ENCODE measurements at regions not wholly inside any gene's neighbourhood (a gene's known extent, or its start where the extent isn't known, plus 50 kb on each side); places are given as distances from the start of the nearest gene placed in this dataset.
A peak's percentile ranks its signal among the peaks of the same experiment; 100 is the strongest.
"Not testable (repeated sequence)": the region's sequence is repeated elsewhere in the genome, so short reads cannot be mapped to it uniquely, and the experiment has no call there.

GRCh38 chrX:69060631-69061408, 104.4 kb downstream of the PJA1 start:
- Histone ChIP-seq H3K27me3 (no peaks in the 10 kb centered on the region), H3K4me1 (no peaks in the 10 kb centered on the region), H3K9me3 (no peaks in the 10 kb centered on the region), H3K27ac (no peak overlapping the region), H3K4me3 (no peak overlapping the region), H3K36me3 (no peaks in the 10 kb centered on the region)
- TF ChIP-seq POLR2A (IDR thresholded peaks at IDR 0.05) (no peak), CTCF (IDR thresholded peaks at IDR 0.05) (peak in 1 of 3 experiments; percentile 30)
- DNase-seq (ENCODE audit: extremely low spot score in 2 of 2), result peak; percentile 55 to 83
- intact Hi-C loops (cut with DNase I), result loop anchor here (5.0 kb wide), 1 partner anchor 234 kb away; the partner anchor contains the start of gene EFNB1

- H3K4me3 ChIP-seq, result no peak overlapping the region
- intact Hi-C loops (cut with DNase I), result no loop called here
- DNase-seq (ENCODE audit: extremely low spot score in 2 of 2), result peak in 1 of 2 donors; percentile 67
- no peaks in the 10 kb centered on the region for H3K4me1 ChIP-seq
- no peaks in the 10 kb centered on the region for H3K27me3 ChIP-seq
- no peaks in the 10 kb centered on the region for H3K9me3 ChIP-seq
- H3K27ac ChIP-seq, result no peak overlapping the region
- no peaks in the 10 kb centered on the region for H3K36me3 ChIP-seq
- no peak for TF ChIP-seq POLR2AphosphoS5 (IDR thresholded peaks at IDR 0.05; ENCODE audit: insufficient read depth in 1 of 2, low read depth in 1 of 2)
- no peak for TF ChIP-seq CTCF (IDR thresholded peaks at IDR 0.05)
- no peak for TF ChIP-seq POLR2A (IDR thresholded peaks at IDR 0.05)
These were observed 110.1 kb downstream of the PJA1 start for GRCh38 chrX:69055193-69055592.

- intact Hi-C loops (cut with DNase I); H3K9me3 ChIP-seq; H3K4me1 ChIP-seq; DNase-seq (ENCODE audit: extremely low spot score in 2 of 2); H3K36me3 ChIP-seq; H3K4me3 ChIP-seq; H3K27me3 ChIP-seq; H3K27ac ChIP-seq: not testable (repeated sequence)
These were observed 110.8 kb downstream of the PJA1 start for GRCh38 chrX:69054497-69054896.

- Histone ChIP-seq H3K9me3 (no peaks in the 10 kb centered on the region), H3K36me3 (no peaks in the 10 kb centered on the region), H3K4me1 (no peaks in the 10 kb centered on the region), H3K27me3 (no peaks in the 10 kb centered on the region), H3K4me3 (no peak overlapping the region), H3K27ac (no peak overlapping the region)
- no peak for DNase-seq (ENCODE audit: extremely low spot score in 2 of 2)
- no peak for TF ChIP-seq POLR2A (IDR thresholded peaks at IDR 0.05)
- TF ChIP-seq CTCF (IDR thresholded peaks at IDR 0.05), result no peak
- intact Hi-C loops (cut with DNase I), result no loop called here
These were observed 113.4 kb downstream of the PJA1 start for GRCh38 chrX:69051901-69052300.

- no peaks in the 10 kb centered on the region for H3K9me3 ChIP-seq
- DNase-seq (ENCODE audit: extremely low spot score in 2 of 2), result peak in 1 of 2 donors; percentile 47
- no peaks in the 10 kb centered on the region for H3K27me3 ChIP-seq
- H3K36me3 ChIP-seq, result no peaks in the 10 kb centered on the region
- H3K4me3 ChIP-seq, result no peak overlapping the region
- H3K27ac ChIP-seq, result no peak overlapping the region
- H3K4me1 ChIP-seq, result no peaks in the 10 kb centered on the region
- intact Hi-C loops (cut with DNase I), result no loop called here
- TF ChIP-seq CTCF (IDR thresholded peaks at IDR 0.05) (no peak), POLR2A (IDR thresholded peaks at IDR 0.05) (no peak), POLR2AphosphoS5 (IDR thresholded peaks at IDR 0.05; ENCODE audit: insufficient read depth in 1 of 2, low read depth in 1 of 2) (no peak)
These were observed 115.0 kb downstream of the PJA1 start for GRCh38 chrX:69050051-69050765.
